K562 (cell line): ENCODE measurements at regions not wholly inside any gene's neighbourhood (a gene's known extent, or its start where the extent isn't known, plus 50 kb on each side); places are given as distances from the start of the nearest gene placed in this dataset.
A peak's percentile ranks its signal among the peaks of the same experiment; 100 is the strongest.

Source experiments
- DEAF1 ChIP-seq: fragments of 450-650 bp; formaldehyde crosslinking; IDR thresholded peaks from 2 replicates; pipeline ENCODE4 v1.4.0; 2020; ENCODE audit warnings: mild to moderate bottlenecking, moderate library complexity
- EGR1 ChIP-seq: fragments of 450-650 bp; conservative IDR thresholded peaks from 2 replicates; pipeline ENCODE4 v1.6.1; 2017; ENCODE audit warnings: mild to moderate bottlenecking
- JUND ChIP-seq, 2 experiments: IDR thresholded peaks; 2 replicates in 1 of 2; 3 replicates in 1 of 2; pipeline ENCODE4 v1.6.1; 2011; ENCODE audit warnings: borderline replicate concordance in 2 of 2, low read depth in 2 of 2, low read length in 2 of 2, improper control_type of control experiment in 1 of 2, missing biosample characterization in 1 of 2, missing genetic modification characterization in 1 of 2, missing genetic modification reagents in 1 of 2
- KLF6 ChIP-seq: fragments of 250-450 bp; sonication (Bioruptor Pico); IDR thresholded peaks from 2 replicates; pipeline ENCODE4 v1.4.0; 2020; ENCODE audit warnings: mild to moderate bottlenecking, moderate library complexity, borderline replicate concordance
- NCOR1 ChIP-seq: fragments of 450-650 bp; IDR thresholded peaks from 2 replicates; pipeline ENCODE4 v1.6.1; 2016; ENCODE audit warnings: mild to moderate bottlenecking, moderate library complexity
- NFYB ChIP-seq: IDR thresholded peaks from 2 replicates; pipeline ENCODE4 v1.6.1; 2011; ENCODE audit warnings: mild to moderate bottlenecking, moderate library complexity; ENCODE audit not compliant: insufficient read length; ENCODE audit errors: extremely low read depth
- PCBP1 ChIP-seq: fragments of 200-400 bp; formaldehyde crosslinking; IDR thresholded peaks from 2 replicates; pipeline ENCODE4 v1.6.1; 2018; ENCODE audit warnings: mild to moderate bottlenecking, low read depth, low read length; ENCODE audit not compliant: poor library complexity, severe bottlenecking
- RAD21 ChIP-seq, 2 experiments: fragments of 250-450 bp in 1 of 2; fragments of 450-650 bp in 1 of 2; sonication (Bioruptor Pico) in 1 of 2; formaldehyde crosslinking in 1 of 2; IDR thresholded peaks in 1 of 2; conservative IDR thresholded peaks in 1 of 2; 2 replicates each; pipeline versions ENCODE4 v1.4.0 to v1.8.0; 2020 to 2022; ENCODE audit warnings: mild to moderate bottlenecking in 2 of 2, moderate library complexity in 1 of 2
- TF ChIP-seq, protein P1 (sequence below), 2 experiments: fragments of 450-650 bp; formaldehyde crosslinking in 1 of 2; IDR thresholded peaks; 2 replicates each; pipeline versions ENCODE4 v1.4.0 to v1.6.1; 2014 to 2020; ENCODE audit warnings: mild to moderate bottlenecking in 2 of 2, borderline replicate concordance in 1 of 2, low read depth in 1 of 2

GRCh38 chrX:43559644-43560043 is 96.5 kb upstream of the MAOA start (continued):
- TF ChIP-seq, protein P1, sequence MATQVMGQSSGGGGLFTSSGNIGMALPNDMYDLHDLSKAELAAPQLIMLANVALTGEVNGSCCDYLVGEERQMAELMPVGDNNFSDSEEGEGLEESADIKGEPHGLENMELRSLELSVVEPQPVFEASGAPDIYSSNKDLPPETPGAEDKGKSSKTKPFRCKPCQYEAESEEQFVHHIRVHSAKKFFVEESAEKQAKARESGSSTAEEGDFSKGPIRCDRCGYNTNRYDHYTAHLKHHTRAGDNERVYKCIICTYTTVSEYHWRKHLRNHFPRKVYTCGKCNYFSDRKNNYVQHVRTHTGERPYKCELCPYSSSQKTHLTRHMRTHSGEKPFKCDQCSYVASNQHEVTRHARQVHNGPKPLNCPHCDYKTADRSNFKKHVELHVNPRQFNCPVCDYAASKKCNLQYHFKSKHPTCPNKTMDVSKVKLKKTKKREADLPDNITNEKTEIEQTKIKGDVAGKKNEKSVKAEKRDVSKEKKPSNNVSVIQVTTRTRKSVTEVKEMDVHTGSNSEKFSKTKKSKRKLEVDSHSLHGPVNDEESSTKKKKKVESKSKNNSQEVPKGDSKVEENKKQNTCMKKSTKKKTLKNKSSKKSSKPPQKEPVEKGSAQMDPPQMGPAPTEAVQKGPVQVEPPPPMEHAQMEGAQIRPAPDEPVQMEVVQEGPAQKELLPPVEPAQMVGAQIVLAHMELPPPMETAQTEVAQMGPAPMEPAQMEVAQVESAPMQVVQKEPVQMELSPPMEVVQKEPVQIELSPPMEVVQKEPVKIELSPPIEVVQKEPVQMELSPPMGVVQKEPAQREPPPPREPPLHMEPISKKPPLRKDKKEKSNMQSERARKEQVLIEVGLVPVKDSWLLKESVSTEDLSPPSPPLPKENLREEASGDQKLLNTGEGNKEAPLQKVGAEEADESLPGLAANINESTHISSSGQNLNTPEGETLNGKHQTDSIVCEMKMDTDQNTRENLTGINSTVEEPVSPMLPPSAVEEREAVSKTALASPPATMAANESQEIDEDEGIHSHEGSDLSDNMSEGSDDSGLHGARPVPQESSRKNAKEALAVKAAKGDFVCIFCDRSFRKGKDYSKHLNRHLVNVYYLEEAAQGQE (IDR thresholded peaks at IDR 0.05; ENCODE audit: borderline replicate concordance), result peak; percentile 52; the same call in 1 of the 2 replicates
- TF ChIP-seq, protein P1 (CRISPR knock-in tag; IDR thresholded peaks at IDR 0.05; ENCODE audit: low read depth), result no peak
- TF ChIP-seq PCBP1 (no peak), NFYB (no peak), JUND (IDR thresholded peaks at IDR 0.05; ENCODE audit: borderline replicate concordance, low read depth, low read length) (no peak), JUND (tag; IDR thresholded peaks at IDR 0.05; ENCODE audit: borderline replicate concordance, low read depth, low read length) (no peak), KLF6 (CRISPR knock-in tag) (no peak), EGR1 (no peak), DEAF1 (CRISPR knock-in tag) (peak; percentile 54), NCOR1 (no peak), RAD21 (CRISPR knock-in tag; conservative IDR thresholded peaks at IDR 0.05 in 1 of 2, IDR thresholded peaks at IDR 0.05 in 1 of 2) (peak; percentile 67 to 69)
- TF ChIP-seq, all 486 proteins: peak for 6
